PC-3 (cell line): ENCODE measurements at regions not wholly inside any gene's neighbourhood (a gene's known extent, or its start where the extent isn't known, plus 50 kb on each side); places are given as distances from the start of the nearest gene placed in this dataset.

Experiments used
- EZH2 ChIP-seq: fragments of 300-600 bp; sonication (generic); IDR thresholded peaks from one replicate; pipeline ENCODE4 v1.6.1; 2017; ENCODE audit warnings: antibody characterized with exemption, mild to moderate bottlenecking, low read length; ENCODE audit not compliant: unreplicated experiment
- TF ChIP-seq, protein P1 (sequence below): fragments of 300-600 bp; sonication (generic); conservative IDR thresholded peaks from 2 replicates; pipeline ENCODE4 v1.5.1; 2017; ENCODE audit warnings: antibody characterized with exemption, low read depth, mild to moderate bottlenecking, low read length

- TF ChIP-seq, protein P1, sequence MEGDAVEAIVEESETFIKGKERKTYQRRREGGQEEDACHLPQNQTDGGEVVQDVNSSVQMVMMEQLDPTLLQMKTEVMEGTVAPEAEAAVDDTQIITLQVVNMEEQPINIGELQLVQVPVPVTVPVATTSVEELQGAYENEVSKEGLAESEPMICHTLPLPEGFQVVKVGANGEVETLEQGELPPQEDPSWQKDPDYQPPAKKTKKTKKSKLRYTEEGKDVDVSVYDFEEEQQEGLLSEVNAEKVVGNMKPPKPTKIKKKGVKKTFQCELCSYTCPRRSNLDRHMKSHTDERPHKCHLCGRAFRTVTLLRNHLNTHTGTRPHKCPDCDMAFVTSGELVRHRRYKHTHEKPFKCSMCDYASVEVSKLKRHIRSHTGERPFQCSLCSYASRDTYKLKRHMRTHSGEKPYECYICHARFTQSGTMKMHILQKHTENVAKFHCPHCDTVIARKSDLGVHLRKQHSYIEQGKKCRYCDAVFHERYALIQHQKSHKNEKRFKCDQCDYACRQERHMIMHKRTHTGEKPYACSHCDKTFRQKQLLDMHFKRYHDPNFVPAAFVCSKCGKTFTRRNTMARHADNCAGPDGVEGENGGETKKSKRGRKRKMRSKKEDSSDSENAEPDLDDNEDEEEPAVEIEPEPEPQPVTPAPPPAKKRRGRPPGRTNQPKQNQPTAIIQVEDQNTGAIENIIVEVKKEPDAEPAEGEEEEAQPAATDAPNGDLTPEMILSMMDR, result no peak
- no peak for TF ChIP-seq EZH2
Observed at GRCh38 chr3:107098864-107099263, 278.4 kb upstream of the CCDC54 start.
